GM12878 (cell line): ENCODE measurements at regions not wholly inside any gene's neighbourhood (a gene's known extent, or its start where the extent isn't known, plus 50 kb on each side); places are given as distances from the start of the nearest gene placed in this dataset.

Experiments used
- ATAC-seq: fragments of 200-7000 bp; cut with Tn5 transposase; 3 replicates; pipeline ENCODE4 v1.9.1; 2020; ENCODE audit warnings: mild to moderate bottlenecking, moderate library complexity
- BruUV-seq: library from RNA; stranded (reverse); fragments of 400-500 nt; replicated peaks from 2 replicates; lab custom pipeline; 2021; lab: Mats Ljungman, UMichigan
- CTCF ChIA-PET: fragments of 300-600 bp; sonication (Branson Sonifier 250); formaldehyde crosslinking; extraction: SDS; loops from one replicate; lab custom pipeline; 2021; ENCODE audit warnings: inconsistent platforms; lab: Yijun Ruan, JAX
- POLR2A ChIA-PET: fragments of 350-600 bp; formaldehyde crosslinking; extraction: SDS; loops from one replicate; lab custom pipeline; 2021; ENCODE audit warnings: inconsistent platforms; lab: Charles Lee
- RAD21 ChIA-PET: fragments of 300-600 bp; sonication (Branson Sonifier 250); formaldehyde crosslinking; loops from one replicate; lab custom pipeline; 2023; ENCODE audit warnings: antibody characterized with exemption; ENCODE audit not compliant: unreplicated experiment; lab: Charles Lee
- SMC1A ChIA-PET: fragments of 300-600 bp; sonication (Branson Sonifier 250); formaldehyde crosslinking; loops from one replicate; lab custom pipeline; 2023; ENCODE audit not compliant: unreplicated experiment, uncharacterized antibody; lab: Charles Lee
- DNase-seq: peaks from one replicate; pipeline ENCODE4 v3.0.0-alpha.2; 2011; ENCODE audit warnings: low read depth, low spot score
- FAIRE-seq: peaks from 3 replicates; lab custom pipeline; 2011; peaks lifted over from hg19 to GRCh38; lab: Jason Lieb, UNC
- H2AFZ ChIP-seq: 2 replicates; pipeline ENCODE4 v1.6.0; 2011; ENCODE audit warnings: low read depth, low read length, control low read depth; ENCODE audit not compliant: control insufficient read depth
- H3K27ac ChIP-seq: 2 replicates; pipeline ENCODE4 v1.5.1; 2011; ENCODE audit warnings: control low read depth; ENCODE audit not compliant: control insufficient read depth, insufficient read depth
- H3K27me3 ChIP-seq, 2 experiments: replicated peaks in 1 of 2; 2 replicates each; pipeline versions ENCODE4 v1.6.0 to v1.6.1; 2011; ENCODE audit warnings: low read length in 1 of 2; ENCODE audit not compliant: control insufficient read depth in 2 of 2, insufficient read depth in 2 of 2
- H3K36me3 ChIP-seq, 2 experiments: 2 replicates each; pipeline ENCODE4 v1.5.1; 2011; ENCODE audit warnings: low read length in 1 of 2; ENCODE audit not compliant: control insufficient read depth in 2 of 2, insufficient read depth in 2 of 2
- H3K4me1 ChIP-seq: 2 replicates; pipeline ENCODE4 v1.6.1; 2011; ENCODE audit warnings: mild to moderate bottlenecking, low read length, moderate library complexity, mixed read lengths; ENCODE audit not compliant: control insufficient read depth, insufficient read depth
- H3K4me2 ChIP-seq: 2 replicates; pipeline ENCODE4 v1.6.0; 2011; ENCODE audit warnings: control low read depth; ENCODE audit not compliant: control insufficient read depth, insufficient read depth
- H3K4me3 ChIP-seq: fragments of 200-600 bp; sonication (generic); 2 replicates; pipeline ENCODE4 v1.5.1; 2016
- H3K79me2 ChIP-seq: 2 replicates; pipeline ENCODE4 v1.6.0; 2011; ENCODE audit warnings: low read length; ENCODE audit not compliant: control insufficient read depth, insufficient read depth
- H3K9ac ChIP-seq: 2 replicates; pipeline ENCODE4 v1.8.0; 2011; ENCODE audit warnings: low read length, control low read depth, mixed read lengths; ENCODE audit not compliant: control insufficient read depth, insufficient read depth
- H3K9me3 ChIP-seq: replicated peaks from 3 replicates; pipeline ENCODE4 v1.5.1; 2011; ENCODE audit warnings: mild to moderate bottlenecking, low read length; ENCODE audit not compliant: control insufficient read depth, insufficient read depth
- H4K20me1 ChIP-seq: 2 replicates; pipeline ENCODE4 v1.6.0; 2011; ENCODE audit not compliant: control insufficient read depth, insufficient read depth
- CHD1 ChIP-seq: IDR thresholded peaks from 2 replicates; pipeline ENCODE4 v1.6.1; 2012; ENCODE audit warnings: low read depth, low read length, improper control_type of control experiment
- FOS ChIP-seq: IDR thresholded peaks from 3 replicates; pipeline ENCODE4 v1.6.1; 2011; ENCODE audit warnings: borderline replicate concordance; ENCODE audit not compliant: insufficient read length; ENCODE audit errors: extremely low read depth
- FOXK2 ChIP-seq: fragments of 450-650 bp; IDR thresholded peaks from 2 replicates; pipeline ENCODE4 v1.6.1; 2017; ENCODE audit warnings: mild to moderate bottlenecking, moderate library complexity
- IKZF2 ChIP-seq, 2 experiments: fragments of 450-650 bp; IDR thresholded peaks; 2 replicates each; pipeline ENCODE4 v1.6.1; 2017; ENCODE audit warnings: mild to moderate bottlenecking in 2 of 2, moderate library complexity in 2 of 2
- MEF2A ChIP-seq: IDR thresholded peaks from 2 replicates; pipeline ENCODE4 v1.6.1; 2011; ENCODE audit warnings: low read depth, mild to moderate bottlenecking, low read length, moderate library complexity; ENCODE audit not compliant: insufficient read depth
- NFIC ChIP-seq: IDR thresholded peaks from 2 replicates; pipeline ENCODE4 v1.6.1; 2012; ENCODE audit warnings: low read depth, mild to moderate bottlenecking, inconsistent platforms, low read length, moderate library complexity
- NFYA ChIP-seq: IDR thresholded peaks from 2 replicates; pipeline ENCODE4 v1.6.1; 2011; ENCODE audit warnings: low read depth, mild to moderate bottlenecking, low read length, improper control_type of control experiment, borderline replicate concordance
- RAD51 ChIP-seq: fragments of 450-650 bp; IDR thresholded peaks from 2 replicates; pipeline ENCODE4 v1.6.1; 2016; ENCODE audit warnings: moderate library complexity, mild to moderate bottlenecking, inconsistent platforms
- RELA ChIP-seq: fragments of 450-650 bp; IDR thresholded peaks from 2 replicates; pipeline ENCODE4 v1.8.0; 2014; ENCODE audit warnings: borderline replicate concordance; ENCODE audit not compliant: partially characterized antibody
- SIX5 ChIP-seq: IDR thresholded peaks from 2 replicates; pipeline ENCODE4 v1.6.1; 2011; ENCODE audit warnings: mild to moderate bottlenecking, low read depth, low read length, moderate library complexity; ENCODE audit not compliant: severe bottlenecking
- SKIL ChIP-seq: fragments of 450-650 bp; IDR thresholded peaks from 2 replicates; pipeline ENCODE4 v1.6.1; 2017; ENCODE audit warnings: mild to moderate bottlenecking, low read depth, inconsistent platforms; ENCODE audit not compliant: poor library complexity, severe bottlenecking
- SREBF2 ChIP-seq: IDR thresholded peaks from 2 replicates; pipeline ENCODE4 v1.6.1; 2012; ENCODE audit warnings: mild to moderate bottlenecking, low read length
- TCF12 ChIP-seq: IDR thresholded peaks from 2 replicates; pipeline ENCODE4 v1.6.1; 2011; ENCODE audit warnings: low read depth, mild to moderate bottlenecking, low read length
- USF2 ChIP-seq: IDR thresholded peaks from 2 replicates; pipeline ENCODE4 v1.6.1; 2011; ENCODE audit warnings: low read depth, low read length, improper control_type of control experiment, borderline replicate concordance
- WRNIP1 ChIP-seq: IDR thresholded peaks from 2 replicates; pipeline ENCODE4 v1.6.1; 2011; ENCODE audit warnings: low read depth, low read length, improper control_type of control experiment, borderline replicate concordance
- ZNF207 ChIP-seq: fragments of 450-650 bp; IDR thresholded peaks from 2 replicates; pipeline ENCODE4 v1.6.1; 2014; ENCODE audit warnings: antibody characterized with exemption, mild to moderate bottlenecking, borderline replicate concordance
- WGBS: methylation state at CpG from one replicate; pipeline ENCODE4 v1.1.6; 2016; ENCODE audit warnings: low lambda C conversion rate; ENCODE audit not compliant: insufficient replicate concordance, insufficient coverage; ENCODE audit errors: missing lambda C conversion rate; 5-methylcytosine and 5-hydroxymethylcytosine counted together
- in situ Hi-C: fragments of 300-500 bp; cut with MboI; formaldehyde crosslinking; loops from 9 replicates; pipeline ENCODE4 v1.14.3; 2018; ENCODE audit warnings: mixed read lengths
- intact Hi-C: fragments of 100-400 bp; cut with micrococcal nuclease; formaldehyde crosslinking; loops from one replicate; pipeline ENCODE4 v1.14.2; 2022; ENCODE audit not compliant: unreplicated experiment
- TF ChIP-seq, protein P1 (sequence below): IDR thresholded peaks from 2 replicates; pipeline ENCODE4 v1.6.1; 2011; ENCODE audit warnings: mild to moderate bottlenecking, low read depth, low read length, moderate library complexity; ENCODE audit not compliant: insufficient replicate concordance

DNA sequence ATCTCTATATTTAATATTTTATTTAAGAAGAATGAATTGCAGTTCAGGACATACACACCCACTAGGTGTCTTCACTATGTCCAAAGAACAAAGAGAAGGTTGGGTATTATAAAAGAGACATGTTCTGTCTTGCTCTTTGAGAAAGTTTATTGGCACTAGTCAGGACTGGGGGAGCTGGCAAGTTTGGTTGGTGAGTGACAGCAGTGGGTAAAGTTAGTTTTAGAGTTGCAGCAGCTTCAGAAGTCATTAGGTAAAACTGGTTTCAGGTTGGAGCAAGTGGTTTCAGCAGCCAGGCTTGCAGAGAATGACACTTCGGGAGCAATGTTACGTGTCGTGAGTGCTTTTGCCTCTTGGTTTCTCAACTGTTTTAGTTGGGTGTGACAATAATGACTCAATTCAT lies 142.2 kb upstream of the HS3ST3A1 start:
- Histone ChIP-seq H3K27me3 (no peaks in the 10 kb centered on the region), H3K9ac (no peak overlapping the region), H3K4me1 (no peaks in the 10 kb centered on the region), H3K4me2 (no peak overlapping the region), H2AFZ (no peak overlapping the region), H3K9me3 (no peaks in the 10 kb centered on the region; the same call in 1 of the 3 replicates), H3K36me3 (no peaks in the 10 kb centered on the region), H3K4me3 (no peak overlapping the region), H4K20me1 (no peaks in the 10 kb centered on the region), H3K27ac (no peak overlapping the region), H3K79me2 (no peaks in the 10 kb centered on the region)
- WGBS: 80% methylated on average over 3 of the region's 3 CpGs
- BruUV-seq: no TSS peak
- TF ChIP-seq SIX5 (no peak), CHD1 (no peak), FOS (no peak), NFIC (no peak), SKIL (no peak), ZNF207 (no peak), MEF2A (no peak), TCF12 (no peak), IKZF2 (IDR thresholded peaks at IDR 0.05) (no peak), NFYA (no peak), RAD51 (no peak), FOXK2 (no peak), USF2 (no peak), SREBF2 (no peak), WRNIP1 (no peak), RELA (no peak)
- TF ChIP-seq, protein P1, sequence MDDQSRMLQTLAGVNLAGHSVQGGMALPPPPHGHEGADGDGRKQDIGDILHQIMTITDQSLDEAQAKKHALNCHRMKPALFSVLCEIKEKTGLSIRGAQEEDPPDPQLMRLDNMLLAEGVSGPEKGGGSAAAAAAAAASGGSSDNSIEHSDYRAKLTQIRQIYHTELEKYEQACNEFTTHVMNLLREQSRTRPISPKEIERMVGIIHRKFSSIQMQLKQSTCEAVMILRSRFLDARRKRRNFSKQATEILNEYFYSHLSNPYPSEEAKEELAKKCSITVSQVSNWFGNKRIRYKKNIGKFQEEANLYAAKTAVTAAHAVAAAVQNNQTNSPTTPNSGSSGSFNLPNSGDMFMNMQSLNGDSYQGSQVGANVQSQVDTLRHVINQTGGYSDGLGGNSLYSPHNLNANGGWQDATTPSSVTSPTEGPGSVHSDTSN: no peak
- intact Hi-C loops: no loop called here
- POLR2A ChIA-PET: no interaction called here
- RAD21 ChIA-PET: no interaction called here
- CTCF ChIA-PET: no interaction called here
- no peak for DNase-seq
- no peak for FAIRE-seq
- ATAC-seq: no peak
- SMC1A ChIA-PET: no interaction called here
- in situ Hi-C loops: no loop called here
